Lung (tissue), 11 donors: ENCODE measurements at regions not wholly inside any gene's neighbourhood (a gene's known extent, or its start where the extent isn't known, plus 50 kb on each side); places are given as distances from the start of the nearest gene placed in this dataset.

Source experiments
- ATAC-seq: fragments of 200-7000 bp; cut with Tn5 transposase; one replicate; pipeline ENCODE4 v1.9.1; 2020; ENCODE audit warnings: moderate number of reproducible peaks; ENCODE audit not compliant: insufficient read depth, low FRiP score
- DNase-seq, 3 donors: peaks; one replicate each; pipeline ENCODE4 v3.0.0-alpha.2; 2013 to 2017
- H3K27ac ChIP-seq, 2 donors: one replicate each; pipeline ENCODE4 v1.5.1; 2013; ENCODE audit warnings: mild to moderate bottlenecking in 2 of 2, moderate library complexity in 2 of 2, control low read depth in 1 of 2, inconsistent platforms in 1 of 2, low read depth in 1 of 2, low read length in 1 of 2
- H3K27me3 ChIP-seq, 3 donors: one replicate each; pipeline ENCODE4 v1.5.1; 2013; ENCODE audit warnings: low read length in 2 of 3; ENCODE audit not compliant: control insufficient read depth in 3 of 3, insufficient read depth in 3 of 3
- H3K36me3 ChIP-seq, 4 donors: one replicate each; pipeline ENCODE4 v1.5.1; 2013; ENCODE audit warnings: low read length in 4 of 4, mild to moderate bottlenecking in 1 of 4, moderate library complexity in 1 of 4; ENCODE audit not compliant: control insufficient read depth in 4 of 4, insufficient read depth in 4 of 4
- H3K4me1 ChIP-seq, 5 donors: one replicate each; pipeline ENCODE4 v1.5.1; 2013; ENCODE audit warnings: low read length in 5 of 5, mild to moderate bottlenecking in 2 of 5, moderate library complexity in 1 of 5; ENCODE audit not compliant: control insufficient read depth in 5 of 5, insufficient read depth in 5 of 5
- H3K4me3 ChIP-seq: one replicate; pipeline ENCODE4 v1.5.1; 2013; ENCODE audit warnings: mild to moderate bottlenecking, control low read depth, moderate library complexity
- H3K9ac ChIP-seq, 2 donors: one replicate each; pipeline ENCODE4 v1.5.1; 2013; ENCODE audit warnings: low read length in 2 of 2, control low read depth in 1 of 2; ENCODE audit not compliant: insufficient read depth in 1 of 2
- H3K9me3 ChIP-seq, 4 donors: one replicate each; pipeline ENCODE4 v1.5.1; 2013; ENCODE audit warnings: low read length in 3 of 4, mild to moderate bottlenecking in 1 of 4, moderate library complexity in 1 of 4; ENCODE audit not compliant: control insufficient read depth in 4 of 4, insufficient read depth in 3 of 4
- CTCF ChIP-seq: IDR thresholded peaks from 2 replicates; pipeline ENCODE4 v1.5.1; 2012; ENCODE audit warnings: mild to moderate bottlenecking; ENCODE audit errors: control extremely low read depth, extremely low read depth
- WGBS, 2 donors: extraction: QIAGEN DNeasy Blood & Tissue Kit; methylation state at CpG; one replicate each; pipeline ENCODE4 v1.1.7; 2013; 5-methylcytosine and 5-hydroxymethylcytosine counted together
- donor health status: control.
- donor health status: control.
- donor health status: Bipolar disorder and iron deficiency.
- donor health status: healthy.
- donor health status: DM: yes; HTN: yes; CAD: no.

- Histone ChIP-seq H3K27me3 (no peaks in the 10 kb centered on the region), H3K4me1 (no peaks in the 10 kb centered on the region), H3K27ac (no peak overlapping the region), H3K36me3 (no peaks in the 10 kb centered on the region), H3K9me3 (peaks cover 0 to 9% (median 1%) of the 10 kb centered on the region in 4 donors), H3K4me3 (no peak overlapping the region), H3K9ac (no peak overlapping the region)
- no peak for ATAC-seq
- no peak for DNase-seq
- no peak for TF ChIP-seq CTCF
- WGBS, 2 donors: 75 to 88% methylated on average over 1 of the region's 1 CpG
These were observed 680.6 kb downstream of the ELAVL2 start for GRCh38 chr9:23145467-23145866.

GRCh38 chr9:23153058-23153457 is 673.0 kb downstream of the ELAVL2 start:
- ATAC-seq (no peak), DNase-seq (no peak)
- Histone ChIP-seq H3K9me3 (peaks cover 0 to 3% (median 1%) of the 10 kb centered on the region in 4 donors), H3K27ac (no peak overlapping the region), H3K9ac (no peak overlapping the region), H3K4me3 (no peak overlapping the region), H3K4me1 (no peaks in the 10 kb centered on the region), H3K27me3 (no peaks in the 10 kb centered on the region), H3K36me3 (no peaks in the 10 kb centered on the region)
- 88 to 89% methylated on average over 7 of the region's 7 CpGs for WGBS, 2 donors
- no peak for TF ChIP-seq CTCF

- Histone ChIP-seq H3K27ac (no peak overlapping the region), H3K27me3 (no peaks in the 10 kb centered on the region), H3K36me3 (no peaks in the 10 kb centered on the region), H3K9me3 (peaks cover 0 to 9% (median 0%) of the 10 kb centered on the region in 4 donors), H3K4me3 (no peak overlapping the region), H3K4me1 (no peaks in the 10 kb centered on the region), H3K9ac (no peak overlapping the region)
- no peak for TF ChIP-seq CTCF
- 79 to 95% methylated on average over 2 of the region's 2 CpGs for WGBS, 2 donors
- ATAC-seq (no peak), DNase-seq (no peak)
These were observed 665.5 kb downstream of the ELAVL2 start for GRCh38 chr9:23160491-23160890.

GRCh38 chr9:23160952-23161469 is 665.0 kb downstream of the ELAVL2 start:
- no peak overlapping the region for H3K4me3 ChIP-seq
- H3K9ac ChIP-seq: no peak overlapping the region
- no peak overlapping the region for H3K27ac ChIP-seq
- 85 to 95% methylated on average over 1 of the region's 1 CpG for WGBS, 2 donors
- H3K27me3 ChIP-seq: no peaks in the 10 kb centered on the region
- no peaks in the 10 kb centered on the region for H3K4me1 ChIP-seq
- TF ChIP-seq CTCF: no peak
- H3K9me3 ChIP-seq: peaks cover 0 to 9% (median 0%) of the 10 kb centered on the region in 4 donors
- DNase-seq (no peak), ATAC-seq (no peak)
- no peaks in the 10 kb centered on the region for H3K36me3 ChIP-seq
